BLaER1 (cell line): ENCODE measurements at regions not wholly inside any gene's neighbourhood (a gene's known extent, or its start where the extent isn't known, plus 50 kb on each side); places are given as distances from the start of the nearest gene placed in this dataset.
"Not testable (repeated sequence)": the region's sequence is repeated elsewhere in the genome, so short reads cannot be mapped to it uniquely, and the experiment has no call there.

Experiments used
- H3K27ac ChIP-seq: shearing (Covaris generic); formaldehyde crosslinking; 2 replicates; pipeline ENCODE4 v1.8.1; 2022
- H3K27me3 ChIP-seq: shearing (Covaris generic); formaldehyde crosslinking; 2 replicates; pipeline ENCODE4 v1.8.1; 2022
- H3K36me3 ChIP-seq: shearing (Covaris generic); formaldehyde crosslinking; 2 replicates; pipeline ENCODE4 v1.8.1; 2022
- H3K4me1 ChIP-seq: shearing (Covaris generic); formaldehyde crosslinking; 2 replicates; pipeline ENCODE4 v1.8.1; 2022
- H3K4me2 ChIP-seq: shearing (Covaris generic); formaldehyde crosslinking; 2 replicates; pipeline ENCODE4 v1.8.1; 2022
- H3K4me3 ChIP-seq: shearing (Covaris generic); formaldehyde crosslinking; 2 replicates; pipeline ENCODE4 v1.8.1; 2022
- H3K9ac ChIP-seq: shearing (Covaris generic); formaldehyde crosslinking; 2 replicates; pipeline ENCODE4 v1.8.1; 2022
- H3K9me3 ChIP-seq: shearing (Covaris generic); formaldehyde crosslinking; 2 replicates; pipeline ENCODE4 v1.8.1; 2022
- H4K20me1 ChIP-seq: shearing (Covaris generic); formaldehyde crosslinking; 2 replicates; pipeline ENCODE4 v1.8.1; 2022
- Cebpa-rat ChIP-seq: shearing (Covaris generic); IDR thresholded peaks from 2 replicates; pipeline ENCODE4 v1.8.1; 2022

- H3K4me2 ChIP-seq, result no peak overlapping the region
- no peak overlapping the region for H3K27ac ChIP-seq
- H3K36me3 ChIP-seq, result no peaks in the 10 kb centered on the region
- no peak overlapping the region for H3K9ac ChIP-seq
- no peaks in the 10 kb centered on the region for H3K27me3 ChIP-seq
- H3K4me3 ChIP-seq, result no peak overlapping the region
- no peaks in the 10 kb centered on the region for H3K9me3 ChIP-seq
- no peak for TF ChIP-seq Cebpa-rat
- no peaks in the 10 kb centered on the region for H4K20me1 ChIP-seq
- H3K4me1 ChIP-seq, result no peaks in the 10 kb centered on the region
These were observed 358.4 kb upstream of the RPS23 start for GRCh38 chr5:82636591-82636990.

GRCh38 chr5:82635561-82636288 lies 357.6 kb upstream of the RPS23 start:
- no peak for TF ChIP-seq Cebpa-rat
- H4K20me1 ChIP-seq, result no peaks in the 10 kb centered on the region
- no peak overlapping the region for H3K4me2 ChIP-seq
- no peak overlapping the region for H3K27ac ChIP-seq
- H3K9ac ChIP-seq, result no peak overlapping the region
- H3K9me3 ChIP-seq, result no peaks in the 10 kb centered on the region
- H3K4me3 ChIP-seq, result no peak overlapping the region
- no peaks in the 10 kb centered on the region for H3K27me3 ChIP-seq
- H3K36me3 ChIP-seq, result no peaks in the 10 kb centered on the region
- no peaks in the 10 kb centered on the region for H3K4me1 ChIP-seq

GRCh38 chr5:82628364-82628910 lies 350.3 kb upstream of the RPS23 start:
- TF ChIP-seq Cebpa-rat, result no peak
- Histone ChIP-seq H3K4me1 (no peaks in the 10 kb centered on the region), H3K4me2 (no peak overlapping the region), H3K27ac (no peak overlapping the region), H3K9me3 (no peaks in the 10 kb centered on the region), H3K36me3 (no peaks in the 10 kb centered on the region), H3K27me3 (no peaks in the 10 kb centered on the region), H3K4me3 (no peak overlapping the region), H4K20me1 (no peaks in the 10 kb centered on the region), H3K9ac (no peak overlapping the region)

- H3K4me2 ChIP-seq, H3K4me3 ChIP-seq, H3K36me3 ChIP-seq, H3K27ac ChIP-seq, H4K20me1 ChIP-seq, H3K4me1 ChIP-seq, H3K9me3 ChIP-seq, H3K9ac ChIP-seq, H3K27me3 ChIP-seq: not testable (repeated sequence)
These were observed 348.9 kb upstream of the RPS23 start for GRCh38 chr5:82626905-82627591.

GRCh38 chr5:82626012-82626411 lies 347.9 kb upstream of the RPS23 start:
- H3K27ac ChIP-seq, H4K20me1 ChIP-seq, H3K4me3 ChIP-seq, H3K27me3 ChIP-seq, H3K36me3 ChIP-seq, H3K9me3 ChIP-seq, H3K4me1 ChIP-seq, H3K4me2 ChIP-seq, H3K9ac ChIP-seq: not testable (repeated sequence)

GRCh38 chr5:82624062-82624461 lies 345.9 kb upstream of the RPS23 start:
- no peak overlapping the region for H3K27ac ChIP-seq
- TF ChIP-seq Cebpa-rat, result no peak
- no peak overlapping the region for H3K4me3 ChIP-seq
- no peaks in the 10 kb centered on the region for H3K4me1 ChIP-seq
- no peak overlapping the region for H3K4me2 ChIP-seq
- no peaks in the 10 kb centered on the region for H3K27me3 ChIP-seq
- H3K36me3 ChIP-seq, result no peaks in the 10 kb centered on the region
- no peaks in the 10 kb centered on the region for H4K20me1 ChIP-seq
- no peaks in the 10 kb centered on the region for H3K9me3 ChIP-seq
- H3K9ac ChIP-seq, result no peak overlapping the region

- Histone ChIP-seq H3K4me2 (no peak overlapping the region), H3K27me3 (no peaks in the 10 kb centered on the region), H3K27ac (no peak overlapping the region), H3K4me1 (no peaks in the 10 kb centered on the region), H3K36me3 (no peaks in the 10 kb centered on the region), H4K20me1 (no peaks in the 10 kb centered on the region), H3K4me3 (no peak overlapping the region), H3K9ac (no peak overlapping the region), H3K9me3 (no peaks in the 10 kb centered on the region)
- TF ChIP-seq Cebpa-rat, result no peak
These were observed 344.8 kb upstream of the RPS23 start for GRCh38 chr5:82622711-82623514.

- Histone ChIP-seq H3K9me3 (no peaks in the 10 kb centered on the region), H3K4me2 (no peak overlapping the region), H3K4me1 (no peaks in the 10 kb centered on the region), H3K27me3 (no peaks in the 10 kb centered on the region), H3K36me3 (no peaks in the 10 kb centered on the region), H3K9ac (no peak overlapping the region), H4K20me1 (no peaks in the 10 kb centered on the region), H3K4me3 (no peak overlapping the region), H3K27ac (no peak overlapping the region)
- no peak for TF ChIP-seq Cebpa-rat
These were observed 344.1 kb upstream of the RPS23 start for GRCh38 chr5:82622205-82622604.

- no peak for TF ChIP-seq Cebpa-rat
- no peaks in the 10 kb centered on the region for H3K36me3 ChIP-seq
- H3K4me1 ChIP-seq, result no peaks in the 10 kb centered on the region
- no peaks in the 10 kb centered on the region for H3K27me3 ChIP-seq
- H3K9ac ChIP-seq, result no peak overlapping the region
- no peaks in the 10 kb centered on the region for H4K20me1 ChIP-seq
- no peak overlapping the region for H3K4me3 ChIP-seq
- H3K4me2 ChIP-seq, result no peak overlapping the region
- H3K9me3 ChIP-seq, result no peaks in the 10 kb centered on the region
- H3K27ac ChIP-seq, result no peak overlapping the region
These were observed 342.9 kb upstream of the RPS23 start for GRCh38 chr5:82620957-82621600.

GRCh38 chr5:82619097-82619496 lies 340.9 kb upstream of the RPS23 start:
- Histone ChIP-seq H4K20me1 (no peaks in the 10 kb centered on the region), H3K4me1 (no peaks in the 10 kb centered on the region), H3K36me3 (no peaks in the 10 kb centered on the region), H3K4me2 (no peak overlapping the region), H3K4me3 (no peak overlapping the region), H3K9ac (no peak overlapping the region), H3K27me3 (no peaks in the 10 kb centered on the region), H3K9me3 (no peaks in the 10 kb centered on the region), H3K27ac (no peak overlapping the region)
- TF ChIP-seq Cebpa-rat, result no peak
